ENCODE measurements at regions not wholly inside any gene's neighbourhood (a gene's known extent, or its start where the extent isn't known, plus 50 kb on each side); places are given as distances from the start of the nearest gene placed in this dataset.

- no peak for DNase-seq (ENCODE audit: low spot score)
- Histone ChIP-seq H3K36me3 (replicated peaks in 1 of 2; ENCODE audit: control insufficient read depth in 1 of 2, insufficient read depth in 2 of 2, low read length in 2 of 2) (no peaks in the 10 kb centered on the region), H4K20me1 (ENCODE audit: insufficient read depth, low read length) (no peaks in the 10 kb centered on the region), H3K27me3 (ENCODE audit: control insufficient read depth in 1 of 2, insufficient read depth in 2 of 2, low read length in 2 of 2) (no peaks in the 10 kb centered on the region), H3K4me1 (ENCODE audit: insufficient read depth, low read length) (no peaks in the 10 kb centered on the region), H3K4me3 (replicated peaks in 1 of 3; ENCODE audit: insufficient read depth in 1 of 3, low read depth in 2 of 3, low read length in 3 of 3) (no peak overlapping the region), H3K4me2 (ENCODE audit: low read depth, low read length) (no peak overlapping the region), H3K27ac (ENCODE audit: extremely low read length, insufficient read depth, low read length) (no peak overlapping the region), H2AFZ (ENCODE audit: low read length) (no peak overlapping the region), H3K9ac (ENCODE audit: insufficient read depth, low read depth, low read length) (no peak overlapping the region), H3K79me2 (ENCODE audit: insufficient read depth, low read length) (no peaks in the 10 kb centered on the region), H3K9me3 (ENCODE audit: low read length) (peaks cover 49% of the 10 kb centered on the region)
- ChIA-PET CTCF (ENCODE audit: low intra/inter-chr PET ratio, low total read pairs) (no interaction called here), POLR2A (no interaction called here)
- TF ChIP-seq KMT2A (CRISPR knock-in tag; IDR thresholded peaks at IDR 0.05) (no peak), ARNT2 (CRISPR knock-in tag; IDR thresholded peaks at IDR 0.05; ENCODE audit: low read depth) (no peak), TRIM22 (IDR thresholded peaks at IDR 0.05) (no peak), ZSCAN21 (CRISPR knock-in tag; IDR thresholded peaks at IDR 0.05; ENCODE audit: borderline replicate concordance) (no peak), THAP11 (CRISPR knock-in tag; IDR thresholded peaks at IDR 0.05) (no peak), ZSCAN25 (CRISPR knock-in tag; IDR thresholded peaks at IDR 0.05) (no peak), TSC22D2 (CRISPR knock-in tag; IDR thresholded peaks at IDR 0.05; ENCODE audit: borderline replicate concordance) (no peak)
- TF ChIP-seq, protein P1, sequence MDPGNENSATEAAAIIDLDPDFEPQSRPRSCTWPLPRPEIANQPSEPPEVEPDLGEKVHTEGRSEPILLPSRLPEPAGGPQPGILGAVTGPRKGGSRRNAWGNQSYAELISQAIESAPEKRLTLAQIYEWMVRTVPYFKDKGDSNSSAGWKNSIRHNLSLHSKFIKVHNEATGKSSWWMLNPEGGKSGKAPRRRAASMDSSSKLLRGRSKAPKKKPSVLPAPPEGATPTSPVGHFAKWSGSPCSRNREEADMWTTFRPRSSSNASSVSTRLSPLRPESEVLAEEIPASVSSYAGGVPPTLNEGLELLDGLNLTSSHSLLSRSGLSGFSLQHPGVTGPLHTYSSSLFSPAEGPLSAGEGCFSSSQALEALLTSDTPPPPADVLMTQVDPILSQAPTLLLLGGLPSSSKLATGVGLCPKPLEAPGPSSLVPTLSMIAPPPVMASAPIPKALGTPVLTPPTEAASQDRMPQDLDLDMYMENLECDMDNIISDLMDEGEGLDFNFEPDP (CRISPR knock-in tag; conservative IDR thresholded peaks at IDR 0.05): no peak
- TF ChIP-seq, protein P2, sequence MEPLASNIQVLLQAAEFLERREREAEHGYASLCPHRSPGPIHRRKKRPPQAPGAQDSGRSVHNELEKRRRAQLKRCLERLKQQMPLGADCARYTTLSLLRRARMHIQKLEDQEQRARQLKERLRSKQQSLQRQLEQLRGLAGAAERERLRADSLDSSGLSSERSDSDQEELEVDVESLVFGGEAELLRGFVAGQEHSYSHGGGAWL (CRISPR knock-in tag; IDR thresholded peaks at IDR 0.05): no peak
- TF ChIP-seq, protein P3, sequence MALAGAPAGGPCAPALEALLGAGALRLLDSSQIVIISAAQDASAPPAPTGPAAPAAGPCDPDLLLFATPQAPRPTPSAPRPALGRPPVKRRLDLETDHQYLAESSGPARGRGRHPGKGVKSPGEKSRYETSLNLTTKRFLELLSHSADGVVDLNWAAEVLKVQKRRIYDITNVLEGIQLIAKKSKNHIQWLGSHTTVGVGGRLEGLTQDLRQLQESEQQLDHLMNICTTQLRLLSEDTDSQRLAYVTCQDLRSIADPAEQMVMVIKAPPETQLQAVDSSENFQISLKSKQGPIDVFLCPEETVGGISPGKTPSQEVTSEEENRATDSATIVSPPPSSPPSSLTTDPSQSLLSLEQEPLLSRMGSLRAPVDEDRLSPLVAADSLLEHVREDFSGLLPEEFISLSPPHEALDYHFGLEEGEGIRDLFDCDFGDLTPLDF (CRISPR knock-in tag; IDR thresholded peaks at IDR 0.05): no peak
- intact Hi-C loops (cut with micrococcal nuclease; ENCODE audit: unreplicated experiment) (no loop called here), in situ Hi-C loops (cut with HindIII; ENCODE audit: extremely low pct_ligation_motif_present, low pct_unique_long_range_greater_than_20kb) (loop anchor here (25.0 kb wide), 1 partner anchor 111 kb away; no protein-coding TSS in a partner anchor)
- FAIRE-seq: no peak
- WGBS (ENCODE audit: low lambda C conversion rate): 32% methylated on average over 6 of the region's 6 CpGs
- no peak for ATAC-seq
- no TSS peak for BruUV-seq (replicated peaks)
These were observed 442.1 kb upstream of the DCC start for GRCh38 chr18:51897884-51898283.

Measured in HepG2 (cell line).